Neural progenitor cell (in vitro differentiated cells): ENCODE measurements at regions not wholly inside any gene's neighbourhood (a gene's known extent, or its start where the extent isn't known, plus 50 kb on each side); places are given as distances from the start of the nearest gene placed in this dataset.

Source experiments
- DNase-seq: peaks from one replicate; pipeline ENCODE4 v3.0.0-alpha.2; 2016; ENCODE audit warnings: low spot score
- H2AFZ ChIP-seq: fragments of 200-600 bp; sonication (generic); replicated peaks from 2 replicates; pipeline ENCODE4 v1.6.1; 2016; ENCODE audit warnings: antibody characterized with exemption
- H3F3A ChIP-seq: fragments of 200-600 bp; sonication (generic); 2 replicates; pipeline ENCODE4 v1.6.1; 2016; ENCODE audit warnings: antibody characterized with exemption, low read depth
- H3K27ac ChIP-seq: fragments of 200-600 bp; sonication (generic); 2 replicates; pipeline ENCODE4 v1.5.1; 2016; ENCODE audit warnings: mild to moderate bottlenecking
- H3K27me3 ChIP-seq: fragments of 200-600 bp; sonication (generic); 2 replicates; pipeline ENCODE4 v1.6.1; 2016; ENCODE audit warnings: mild to moderate bottlenecking, moderate library complexity
- H3K36me3 ChIP-seq: fragments of 200-600 bp; sonication (generic); 2 replicates; pipeline ENCODE4 v1.5.1; 2016
- H3K4me1 ChIP-seq: fragments of 200-600 bp; sonication (generic); 2 replicates; pipeline ENCODE4 v1.6.1; 2016; ENCODE audit warnings: mixed run types
- H3K4me2 ChIP-seq: fragments of 200-600 bp; sonication (generic); 2 replicates; pipeline ENCODE4 v1.6.1; 2016
- H3K4me3 ChIP-seq: fragments of 200-600 bp; sonication (generic); 2 replicates; pipeline ENCODE4 v1.5.1; 2016
- H3K79me2 ChIP-seq: fragments of 200-600 bp; sonication (generic); 2 replicates; pipeline ENCODE4 v1.6.1; 2016; ENCODE audit warnings: low read depth
- H3K9ac ChIP-seq: fragments of 200-600 bp; sonication (generic); 2 replicates; pipeline ENCODE4 v1.6.1; 2016
- H3K9me3 ChIP-seq: fragments of 200-600 bp; sonication (generic); 2 replicates; pipeline ENCODE4 v1.5.1; 2016; ENCODE audit warnings: low read depth
- H4K20me1 ChIP-seq: fragments of 200-600 bp; sonication (generic); 2 replicates; pipeline ENCODE4 v1.6.1; 2016; ENCODE audit warnings: low read depth
- H3K27ac Mint-ChIP-seq: 3 replicates; pipeline ENCODE4 v1.8.0; 2021; ENCODE audit warnings: mixed read lengths
- H3K27me3 Mint-ChIP-seq: 2 replicates; pipeline ENCODE4 v1.8.0; 2022; ENCODE audit warnings: low read depth, mild to moderate bottlenecking, inconsistent platforms, moderate library complexity, mixed read lengths; ENCODE audit not compliant: insufficient read depth
- H3K36me3 Mint-ChIP-seq: 3 replicates; pipeline ENCODE4 v1.8.0; 2021; ENCODE audit warnings: mixed read lengths
- H3K4me1 Mint-ChIP-seq: 3 replicates; pipeline ENCODE4 v1.8.0; 2021; ENCODE audit warnings: mixed read lengths
- H3K4me3 Mint-ChIP-seq: 3 replicates; pipeline ENCODE4 v1.8.0; 2021; ENCODE audit warnings: mild to moderate bottlenecking, moderate library complexity, mixed read lengths
- H3K9me3 Mint-ChIP-seq: 3 replicates; pipeline ENCODE4 v1.8.0; 2020; ENCODE audit warnings: mixed read lengths
- CTCF ChIP-seq: fragments of 200-600 bp; sonication (generic); IDR thresholded peaks from 2 replicates; pipeline ENCODE4 v1.5.1; 2017; ENCODE audit warnings: antibody characterized with exemption, mild to moderate bottlenecking
- EZH2 ChIP-seq: fragments of 200-600 bp; sonication (generic); IDR thresholded peaks from 2 replicates; pipeline ENCODE4 v1.6.1; 2017; ENCODE audit warnings: antibody characterized with exemption, mild to moderate bottlenecking, moderate library complexity
- EZH2phosphoT487 ChIP-seq: fragments of 200-600 bp; sonication (generic); IDR thresholded peaks from 2 replicates; pipeline ENCODE4 v1.6.1; 2017; ENCODE audit warnings: antibody characterized with exemption

DNA sequence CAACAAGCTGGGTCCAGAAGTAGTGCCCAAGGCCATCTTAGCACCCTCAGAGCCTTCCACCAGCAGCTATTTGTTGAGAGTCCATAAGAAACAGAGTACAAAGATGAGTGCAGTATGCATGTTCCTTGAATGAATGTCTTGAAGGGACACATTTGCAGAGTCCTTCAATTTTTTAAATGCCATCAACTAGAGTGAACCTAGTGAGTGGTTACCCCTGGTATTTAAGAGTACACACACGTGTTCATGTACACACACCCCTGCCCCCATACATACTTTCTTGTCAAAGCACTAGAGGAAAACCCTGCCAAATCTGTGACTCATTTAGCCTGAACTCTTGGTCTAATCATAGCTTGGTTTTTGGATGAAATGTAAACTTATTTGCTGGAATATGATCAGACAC lies 84.5 kb upstream of the GALNT15 start:
- no peaks in the 10 kb centered on the region for H3K36me3 Mint-ChIP-seq
- Histone ChIP-seq H3K27me3 (no peaks in the 10 kb centered on the region), H3K79me2 (no peaks in the 10 kb centered on the region), H2AFZ (no peak overlapping the region), H3K4me2 (no peak overlapping the region), H3K36me3 (no peaks in the 10 kb centered on the region), H3K27ac (no peak overlapping the region), H3K4me1 (no peaks in the 10 kb centered on the region), H4K20me1 (no peaks in the 10 kb centered on the region), H3K9me3 (no peaks in the 10 kb centered on the region), H3K4me3 (no peak overlapping the region), H3K9ac (no peak overlapping the region), H3F3A (no peaks in the 10 kb centered on the region)
- no peak for DNase-seq
- H3K4me1 Mint-ChIP-seq: no peaks in the 10 kb centered on the region
- H3K4me3 Mint-ChIP-seq: no peak overlapping the region
- no peak for TF ChIP-seq EZH2
- TF ChIP-seq CTCF: no peak
- no peak for TF ChIP-seq EZH2phosphoT487
- H3K27me3 Mint-ChIP-seq: peaks cover 4% of the 10 kb centered on the region
- no peaks in the 10 kb centered on the region for H3K9me3 Mint-ChIP-seq
- no peak overlapping the region for H3K27ac Mint-ChIP-seq

- no peak overlapping the region for H2AFZ ChIP-seq
- no peaks in the 10 kb centered on the region for H3K36me3 ChIP-seq
- Mint-ChIP-seq H3K27me3 (peaks cover 4% of the 10 kb centered on the region), H3K9me3 (no peaks in the 10 kb centered on the region), H3K27ac (no peak overlapping the region), H3K4me1 (no peaks in the 10 kb centered on the region), H3K4me3 (no peak overlapping the region), H3K36me3 (no peaks in the 10 kb centered on the region)
- H3K4me2 ChIP-seq: no peak overlapping the region
- no peak overlapping the region for H3K4me3 ChIP-seq
- H3K27me3 ChIP-seq: no peaks in the 10 kb centered on the region
- no peaks in the 10 kb centered on the region for H3F3A ChIP-seq
- H3K27ac ChIP-seq: no peak overlapping the region
- H3K4me1 ChIP-seq: no peaks in the 10 kb centered on the region
- H3K79me2 ChIP-seq: no peaks in the 10 kb centered on the region
- no peak overlapping the region for H3K9ac ChIP-seq
- DNase-seq: no peak
- H3K9me3 ChIP-seq: no peaks in the 10 kb centered on the region
- H4K20me1 ChIP-seq: no peaks in the 10 kb centered on the region
- no peak for TF ChIP-seq EZH2phosphoT487
- no peak for TF ChIP-seq EZH2
- no peak for TF ChIP-seq CTCF
These were observed 83.8 kb upstream of the GALNT15 start for GRCh38 chr3:16090706-16091105.

DNA sequence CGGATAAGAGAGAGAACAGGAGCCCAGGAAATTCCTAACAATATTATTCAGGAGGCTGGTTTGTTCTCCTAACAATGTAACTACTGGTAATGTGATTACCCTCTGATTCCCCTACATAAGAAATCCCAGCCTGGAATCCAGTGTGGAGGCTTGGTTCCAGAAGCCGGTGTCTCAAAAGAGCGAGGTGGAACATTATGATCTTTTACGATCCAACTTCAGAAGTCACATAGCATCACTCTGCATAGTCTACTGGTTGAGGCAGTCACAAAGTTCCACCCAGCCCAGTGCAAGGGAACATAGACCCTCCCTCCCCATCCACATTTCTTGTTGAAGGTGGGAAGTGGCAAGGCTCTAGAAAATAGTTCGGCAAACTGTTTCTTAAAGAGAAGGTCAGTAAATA lies 81.6 kb upstream of the GALNT15 start:
- no peak for DNase-seq
- Histone ChIP-seq H3K27me3 (no peaks in the 10 kb centered on the region), H3K4me1 (no peaks in the 10 kb centered on the region), H3K9me3 (no peaks in the 10 kb centered on the region), H3K4me3 (no peak overlapping the region), H3K4me2 (no peak overlapping the region), H3K79me2 (no peaks in the 10 kb centered on the region), H3K27ac (no peak overlapping the region), H3K36me3 (no peaks in the 10 kb centered on the region), H4K20me1 (no peaks in the 10 kb centered on the region), H2AFZ (no peak overlapping the region), H3F3A (no peaks in the 10 kb centered on the region), H3K9ac (no peak overlapping the region)
- no peaks in the 10 kb centered on the region for H3K36me3 Mint-ChIP-seq
- peaks cover 4% of the 10 kb centered on the region for H3K27me3 Mint-ChIP-seq
- no peak overlapping the region for H3K4me3 Mint-ChIP-seq
- H3K9me3 Mint-ChIP-seq: no peaks in the 10 kb centered on the region
- no peak overlapping the region for H3K27ac Mint-ChIP-seq
- H3K4me1 Mint-ChIP-seq: no peaks in the 10 kb centered on the region
- no peak for TF ChIP-seq CTCF
- no peak for TF ChIP-seq EZH2phosphoT487
